H9 (cell line): ENCODE measurements at regions not wholly inside any gene's neighbourhood (a gene's known extent, or its start where the extent isn't known, plus 50 kb on each side); places are given as distances from the start of the nearest gene placed in this dataset.

Experiments
- DNase-seq: peaks from one replicate; pipeline ENCODE4 v3.0.0-alpha.2; 2017
- H2AFZ ChIP-seq: one replicate; pipeline ENCODE4 v1.6.1; 2013; ENCODE audit warnings: mild to moderate bottlenecking, low read length, control low read depth, moderate library complexity
- H2AK5ac ChIP-seq: 2 replicates; pipeline ENCODE4 v1.6.1; 2013; ENCODE audit warnings: low read length, control low read depth, mixed read lengths; ENCODE audit not compliant: insufficient read length
- H2BK120ac ChIP-seq: one replicate; pipeline ENCODE4 v1.6.1; 2013; ENCODE audit warnings: low read depth, mild to moderate bottlenecking, low read length, control low read depth, inconsistent platforms; ENCODE audit not compliant: poor library complexity, severe bottlenecking
- H2BK12ac ChIP-seq: 2 replicates; pipeline ENCODE4 v1.6.1; 2013; ENCODE audit warnings: low read length, control low read depth, mixed read lengths, low read depth; ENCODE audit not compliant: insufficient read length
- H2BK15ac ChIP-seq: 2 replicates; pipeline ENCODE4 v1.6.1; 2013; ENCODE audit warnings: low read depth, low read length, control low read depth
- H2BK20ac ChIP-seq: one replicate; pipeline ENCODE4 v1.6.1; 2013; ENCODE audit warnings: low read depth, mild to moderate bottlenecking, low read length, control low read depth, inconsistent platforms; ENCODE audit not compliant: poor library complexity, severe bottlenecking
- H2BK5ac ChIP-seq: 2 replicates; pipeline ENCODE4 v1.6.1; 2013; ENCODE audit warnings: low read length, control low read depth, mixed read lengths; ENCODE audit not compliant: insufficient read length
- H3K14ac ChIP-seq: 2 replicates; pipeline ENCODE4 v1.6.1; 2013; ENCODE audit warnings: low read length, control low read depth; ENCODE audit not compliant: insufficient read depth
- H3K18ac ChIP-seq: 2 replicates; pipeline ENCODE4 v1.6.1; 2013; ENCODE audit warnings: low read depth, mild to moderate bottlenecking, mixed read lengths, low read length, control low read depth; ENCODE audit not compliant: insufficient read length
- H3K23ac ChIP-seq: 2 replicates; pipeline ENCODE4 v1.6.1; 2013; ENCODE audit warnings: low read length, control low read depth, mixed read lengths, low read depth; ENCODE audit not compliant: insufficient read length
- H3K23me2 ChIP-seq: 2 replicates; pipeline ENCODE4 v1.6.1; 2013; ENCODE audit warnings: low read depth, mild to moderate bottlenecking, mixed read lengths, low read length, control low read depth; ENCODE audit not compliant: insufficient read length, poor library complexity, severe bottlenecking
- H3K27ac ChIP-seq: 2 replicates; pipeline ENCODE4 v1.5.1; 2013; ENCODE audit warnings: low read length, control low read depth, mixed read lengths, low read depth; ENCODE audit not compliant: insufficient read length
- H3K27me3 ChIP-seq: 2 replicates; pipeline ENCODE4 v1.6.1; 2013; ENCODE audit warnings: low read length, control low read depth, inconsistent platforms; ENCODE audit not compliant: insufficient read depth
- H3K4ac ChIP-seq: 2 replicates; pipeline ENCODE4 v1.6.1; 2013; ENCODE audit warnings: low read depth, mild to moderate bottlenecking, control low read depth, inconsistent platforms, low read length, moderate library complexity
- H3K4me1 ChIP-seq: 2 replicates; pipeline ENCODE4 v1.6.1; 2013; ENCODE audit warnings: low read length, control low read depth, inconsistent platforms; ENCODE audit not compliant: insufficient read depth
- H3K4me2 ChIP-seq: 2 replicates; pipeline ENCODE4 v1.6.1; 2013; ENCODE audit warnings: low read length, control low read depth, mixed read lengths; ENCODE audit not compliant: insufficient read length, insufficient read depth
- H3K56ac ChIP-seq: 2 replicates; pipeline ENCODE4 v1.6.1; 2013; ENCODE audit warnings: low read depth, mild to moderate bottlenecking, mixed read lengths, low read length, control low read depth; ENCODE audit not compliant: insufficient read length
- H3K79me1 ChIP-seq: 2 replicates; pipeline ENCODE4 v1.6.1; 2013; ENCODE audit warnings: low read depth, mild to moderate bottlenecking, moderate library complexity, low read length, control low read depth, inconsistent platforms; ENCODE audit not compliant: insufficient read depth, poor library complexity, severe bottlenecking
- H3K79me2 ChIP-seq: 2 replicates; pipeline ENCODE4 v1.6.1; 2013; ENCODE audit warnings: low read length, control low read depth, inconsistent platforms; ENCODE audit not compliant: insufficient read depth
- H3K9ac ChIP-seq: 2 replicates; pipeline ENCODE4 v1.6.1; 2013; ENCODE audit warnings: low read length, control low read depth, mixed read lengths; ENCODE audit not compliant: insufficient read length; ENCODE audit errors: extremely low read depth
- H3K9me3 ChIP-seq: one replicate; pipeline ENCODE4 v1.6.1; 2013; ENCODE audit warnings: low read depth, low read length, inconsistent platforms; ENCODE audit not compliant: control insufficient read depth
- H3T11ph ChIP-seq: one replicate; pipeline ENCODE4 v1.6.1; 2013; ENCODE audit warnings: mild to moderate bottlenecking, low read length, control low read depth, inconsistent platforms
- H4K20me1 ChIP-seq: one replicate; pipeline ENCODE4 v1.6.1; 2013; ENCODE audit not compliant: control insufficient read depth, insufficient read length, insufficient read depth
- H4K5ac ChIP-seq: 2 replicates; pipeline ENCODE4 v1.6.1; 2013; ENCODE audit warnings: low read depth, mild to moderate bottlenecking, mixed read lengths, low read length, control low read depth; ENCODE audit not compliant: insufficient read length
- H4K8ac ChIP-seq: replicated peaks from 2 replicates; pipeline ENCODE4 v1.6.1; 2013; ENCODE audit warnings: low read length, control low read depth, mixed read lengths, low read depth; ENCODE audit not compliant: insufficient read length
- H4K91ac ChIP-seq: 2 replicates; pipeline ENCODE4 v1.6.1; 2013; ENCODE audit warnings: low read depth, mild to moderate bottlenecking, moderate library complexity, mixed read lengths, low read length, control low read depth; ENCODE audit not compliant: insufficient read length
- H3K27ac Mint-ChIP-seq, 3 experiments: 2 replicates in 2 of 3; 3 replicates in 1 of 3; pipeline ENCODE4 v1.8.0; 2020 to 2021; ENCODE audit warnings: mixed read lengths in 3 of 3, mild to moderate bottlenecking in 1 of 3, moderate library complexity in 1 of 3
- H3K27me3 Mint-ChIP-seq: 2 replicates; pipeline ENCODE4 v1.8.0; 2021; ENCODE audit warnings: low read depth, mild to moderate bottlenecking, moderate library complexity, mixed read lengths
- H3K36me3 Mint-ChIP-seq, 3 experiments: 2 replicates in 2 of 3; 3 replicates in 1 of 3; pipeline ENCODE4 v1.8.0; 2020 to 2021; ENCODE audit warnings: low read depth in 3 of 3, mixed read lengths in 3 of 3; ENCODE audit not compliant: insufficient read depth in 1 of 3
- H3K4me1 Mint-ChIP-seq, 2 experiments: 2 replicates each; pipeline ENCODE4 v1.8.0; 2020; ENCODE audit warnings: mixed read lengths in 2 of 2
- H3K4me3 Mint-ChIP-seq, 2 experiments: 2 replicates in 1 of 2; 3 replicates in 1 of 2; pipeline ENCODE4 v1.8.0; 2020 to 2021; ENCODE audit warnings: mild to moderate bottlenecking in 2 of 2, mixed read lengths in 2 of 2, moderate library complexity in 1 of 2
- H3K9me3 Mint-ChIP-seq, 2 experiments: 2 replicates in 1 of 2; 3 replicates in 1 of 2; pipeline ENCODE4 v1.8.0; 2020; ENCODE audit warnings: mild to moderate bottlenecking in 2 of 2, mixed read lengths in 2 of 2, moderate library complexity in 1 of 2
- CTCF ChIP-seq: fragments of 200-600 bp; sonication (generic); conservative IDR thresholded peaks from 3 replicates; pipeline ENCODE4 v1.8.0; 2021; ENCODE audit warnings: antibody characterized with exemption, mild to moderate bottlenecking
- WGBS: extraction: QIAGEN DNeasy Blood & Tissue Kit; methylation state at CpG from one replicate; pipeline ENCODE4 v1.1.7; 2013; ENCODE audit warnings: missing lambda C conversion rate, low lambda C conversion rate, mixed read lengths; ENCODE audit not compliant: insufficient read length; ENCODE audit errors: extremely low coverage; 5-methylcytosine and 5-hydroxymethylcytosine counted together

GRCh38 chr3:124300416-124300815 is 308.5 kb upstream of the ROPN1 start:
- Histone ChIP-seq H2AK5ac (no peak overlapping the region), H3K27ac (no peak overlapping the region), H3T11ph (no peak overlapping the region), H2BK20ac (no peak overlapping the region), H4K20me1 (no peaks in the 10 kb centered on the region), H2BK5ac (no peak overlapping the region), H3K23me2 (no peaks in the 10 kb centered on the region), H2BK15ac (no peak overlapping the region), H3K4me2 (no peak overlapping the region), H3K4ac (no peak overlapping the region), H4K5ac (no peak overlapping the region), H4K91ac (no peak overlapping the region), H2BK120ac (no peak overlapping the region), H3K14ac (no peak overlapping the region), H2AFZ (no peak overlapping the region), H3K23ac (no peak overlapping the region), H3K79me1 (no peaks in the 10 kb centered on the region), H2BK12ac (no peak overlapping the region), H3K9me3 (no peaks in the 10 kb centered on the region), H3K27me3 (no peaks in the 10 kb centered on the region), H3K4me1 (no peaks in the 10 kb centered on the region), H4K8ac (no peak overlapping the region), H3K56ac (no peak overlapping the region), H3K18ac (no peak overlapping the region), H3K9ac (no peak overlapping the region), H3K79me2 (no peaks in the 10 kb centered on the region)
- H3K4me1 Mint-ChIP-seq = peaks cover 3 to 13% of the 10 kb centered on the region in 2 experiments
- no peak for TF ChIP-seq CTCF
- H3K4me3 Mint-ChIP-seq = no peak overlapping the region
- H3K36me3 Mint-ChIP-seq = no peaks in the 10 kb centered on the region
- no peak overlapping the region for H3K27ac Mint-ChIP-seq
- H3K9me3 Mint-ChIP-seq = no peaks in the 10 kb centered on the region
- DNase-seq = no peak
- no CpG with 5 or more reads among the region's 4 CpGs for WGBS
- no peaks in the 10 kb centered on the region; the same call in none of the 2 replicates for H3K27me3 Mint-ChIP-seq
